HG03045 (cell line): ENCODE measurements at regions not wholly inside any gene's neighbourhood (a gene's known extent, or its start where the extent isn't known, plus 50 kb on each side); places are given as distances from the start of the nearest gene placed in this dataset.
"Not testable (repeated sequence)": the region's sequence is repeated elsewhere in the genome, so short reads cannot be mapped to it uniquely, and the experiment has no call there.

Experiments used
- ATAC-seq: cut with Tn5 transposase; IDR thresholded peaks from one replicate; pipeline ENCODE4 v1.9.1; 2021; ENCODE audit warnings: mild to moderate bottlenecking, moderate library complexity; ENCODE audit not compliant: unreplicated experiment

DNA sequence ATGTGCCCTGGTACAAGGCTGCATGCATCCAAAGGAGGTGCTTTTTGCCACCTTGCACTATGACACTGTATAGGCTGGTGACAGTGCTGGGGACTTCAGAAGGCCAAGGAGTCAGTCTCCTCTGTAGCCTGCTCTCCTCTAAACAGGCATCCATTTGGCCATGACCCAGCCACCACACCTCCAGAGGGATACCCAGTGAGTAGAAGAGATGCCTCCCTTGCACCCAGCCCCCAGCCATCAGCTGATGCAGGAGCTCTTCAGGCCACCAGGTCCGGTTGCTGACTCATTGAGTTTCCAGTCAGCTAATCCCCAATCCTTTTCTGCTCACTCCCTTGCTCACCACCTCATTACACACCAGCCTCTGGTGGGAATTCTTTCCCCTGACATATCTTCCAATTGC lies 99.8 kb downstream of the PJA1 start:
- no peak for ATAC-seq

DNA sequence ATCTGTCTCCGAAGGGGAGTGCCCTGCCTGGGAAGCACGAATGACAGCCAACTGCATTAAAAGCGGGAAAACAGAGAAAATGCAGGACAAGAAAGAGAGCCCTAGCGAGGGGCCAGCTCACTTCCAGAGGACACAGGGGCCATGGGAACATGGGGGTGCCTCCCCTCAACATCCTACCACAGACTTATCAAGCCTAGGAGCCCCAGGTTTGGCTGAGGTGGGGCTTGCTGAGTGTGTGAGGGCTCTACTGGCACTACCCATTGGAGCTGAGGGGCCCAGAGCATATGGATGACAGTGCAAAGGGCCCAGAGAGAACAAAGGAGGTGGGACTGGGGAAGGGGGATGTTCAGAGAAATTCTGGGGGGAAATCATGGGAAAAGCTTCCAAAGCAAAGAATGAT lies 101.8 kb downstream of the PJA1 start:
- ATAC-seq: no peak

DNA sequence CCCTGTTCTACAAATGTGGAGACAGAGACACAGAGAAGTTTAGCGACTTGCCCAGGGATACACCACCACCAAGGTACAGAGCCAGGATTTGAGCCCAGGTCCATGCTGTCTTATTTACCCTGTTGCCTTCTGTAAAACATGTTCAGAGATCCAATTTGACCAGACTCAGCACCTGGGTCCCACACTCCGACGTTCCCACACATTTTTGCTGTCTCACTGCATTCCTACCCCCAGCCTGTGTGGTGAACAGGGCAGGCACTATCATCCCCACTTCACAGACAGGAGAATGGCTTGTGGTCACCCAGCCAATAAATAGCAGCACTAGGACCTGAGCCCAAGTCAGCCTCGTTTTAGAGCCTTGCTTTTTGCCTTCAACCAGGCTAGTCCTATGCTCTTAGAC lies 102.8 kb downstream of the PJA1 start:
- ATAC-seq: no peak

DNA sequence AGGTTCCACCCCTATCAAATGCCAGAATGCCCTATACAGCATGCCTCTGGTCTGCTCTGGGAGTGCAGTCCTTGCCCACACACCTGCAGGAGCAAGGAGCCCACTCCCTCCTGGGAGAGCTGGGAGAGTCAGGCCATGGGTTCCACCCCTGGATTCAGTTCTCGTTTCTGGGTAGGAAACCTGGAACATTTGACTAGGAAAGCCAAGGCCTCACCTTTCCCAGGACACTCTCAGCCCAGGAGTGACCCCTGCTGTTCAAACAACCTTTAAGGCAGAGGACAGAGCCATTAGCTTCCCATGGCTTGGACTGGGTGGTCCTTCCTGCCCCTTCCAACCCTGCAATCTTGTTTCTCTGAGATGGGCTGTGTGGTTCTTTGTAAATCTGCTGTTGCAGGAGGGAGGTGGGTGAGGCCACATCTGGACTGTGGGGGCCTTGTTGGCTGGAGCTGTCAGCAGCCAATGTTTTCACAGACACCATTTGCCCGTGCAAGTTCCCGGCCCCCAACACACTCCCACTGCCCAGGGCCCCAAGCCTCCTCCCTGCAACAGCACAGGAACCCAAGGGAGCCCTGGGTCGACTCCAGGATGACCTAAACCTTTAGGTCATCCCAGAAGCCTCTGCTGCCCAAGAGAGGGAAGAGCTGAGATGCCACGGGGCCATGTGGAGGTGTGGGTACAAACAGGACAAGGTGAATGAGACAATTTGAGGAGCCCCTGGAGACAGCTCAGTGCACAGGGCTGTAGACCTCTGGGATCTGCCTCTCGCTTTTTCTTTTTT lies 104.4 kb downstream of the PJA1 start:
- no peak for ATAC-seq

DNA sequence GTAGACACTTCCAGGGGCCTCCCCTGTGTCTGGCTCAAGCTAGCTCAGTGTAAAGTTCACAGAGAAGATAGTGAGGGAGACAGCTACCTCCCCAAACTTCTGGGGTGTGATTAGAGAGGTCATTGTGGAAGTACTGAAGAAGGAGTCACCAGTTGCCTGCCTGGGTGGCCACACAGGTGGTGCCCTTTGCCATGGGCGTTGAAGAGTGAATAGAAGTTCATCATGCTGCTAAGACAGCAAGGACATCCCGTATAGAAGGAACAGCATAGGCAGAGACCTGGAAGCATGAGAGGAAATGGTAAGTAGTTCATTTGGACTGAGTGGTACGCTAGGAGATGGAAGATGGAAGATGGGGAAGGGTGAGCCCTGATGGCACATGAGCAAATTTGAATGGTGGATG lies 110.1 kb downstream of the PJA1 start:
- no peak for ATAC-seq

DNA sequence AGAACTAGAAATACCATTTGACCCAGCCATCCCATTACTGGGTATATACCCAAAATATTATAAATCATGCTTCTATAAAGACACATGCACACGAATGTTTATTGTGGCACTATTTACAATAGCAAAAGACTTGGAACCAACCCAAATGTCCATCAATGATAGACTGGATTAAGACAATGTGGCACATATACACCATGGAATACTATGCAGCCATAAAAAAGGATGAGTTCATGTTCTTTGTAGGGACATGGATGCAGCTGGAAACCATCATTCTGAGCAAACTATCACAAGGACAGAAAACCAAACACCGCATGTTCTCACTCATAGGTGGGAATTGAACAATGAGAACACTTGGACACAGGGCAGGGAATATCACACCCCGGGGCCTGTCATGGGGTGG lies 110.8 kb downstream of the PJA1 start:
- ATAC-seq: not testable (repeated sequence)

DNA sequence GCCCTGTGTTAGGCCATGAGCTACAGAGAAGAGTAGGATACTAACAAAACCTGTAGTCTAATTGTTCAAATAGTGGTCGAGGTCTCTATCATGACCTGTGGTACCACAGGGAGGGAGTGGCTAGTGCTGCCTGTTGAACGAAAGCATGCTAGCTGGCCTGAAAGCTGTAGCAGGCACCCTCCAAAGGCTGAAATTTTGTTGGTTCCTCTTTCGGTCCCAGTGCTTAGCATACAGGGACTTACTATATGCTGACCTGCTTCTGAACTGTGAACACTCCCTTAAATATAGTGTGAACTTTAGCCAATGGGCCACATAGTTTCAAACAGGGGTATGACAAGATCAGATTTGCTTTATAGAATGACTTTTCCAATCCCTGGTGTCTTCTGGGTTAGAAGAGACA lies 113.4 kb downstream of the PJA1 start:
- ATAC-seq: no peak

DNA sequence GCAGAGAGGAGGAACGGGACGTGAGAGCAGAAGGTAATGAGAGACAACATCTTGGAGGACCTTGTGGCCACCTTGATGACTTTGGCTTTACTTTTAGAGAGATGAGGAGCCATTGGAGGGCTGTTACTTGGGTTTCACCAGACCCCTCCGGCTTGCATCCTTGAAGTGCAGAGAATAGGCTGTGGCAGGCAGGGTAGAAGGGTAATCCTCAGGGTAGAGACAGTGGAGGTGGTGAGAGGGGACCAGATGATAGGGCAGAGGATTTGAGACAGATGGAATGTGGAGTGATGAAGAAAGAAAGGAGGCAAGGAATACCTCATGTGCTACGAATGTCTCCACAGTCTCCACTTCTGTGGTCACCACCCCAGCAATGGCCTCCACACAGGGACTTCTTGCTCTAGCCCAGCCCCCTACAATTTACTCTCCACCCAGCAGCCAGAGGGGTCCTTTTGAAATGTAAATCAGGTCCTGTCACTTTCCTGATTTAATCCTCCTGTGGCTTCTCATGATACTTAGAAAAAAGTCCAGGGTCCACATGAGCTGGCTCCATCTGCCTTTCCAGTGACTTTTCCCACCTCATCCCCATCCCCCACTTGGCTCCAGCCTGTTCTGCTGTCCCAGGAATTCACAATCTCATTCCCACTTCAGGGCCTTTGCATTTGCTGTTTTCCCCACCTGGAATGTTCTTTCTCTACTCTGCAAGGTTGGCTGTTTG lies 115.0 kb downstream of the PJA1 start:
- ATAC-seq: no peak

DNA sequence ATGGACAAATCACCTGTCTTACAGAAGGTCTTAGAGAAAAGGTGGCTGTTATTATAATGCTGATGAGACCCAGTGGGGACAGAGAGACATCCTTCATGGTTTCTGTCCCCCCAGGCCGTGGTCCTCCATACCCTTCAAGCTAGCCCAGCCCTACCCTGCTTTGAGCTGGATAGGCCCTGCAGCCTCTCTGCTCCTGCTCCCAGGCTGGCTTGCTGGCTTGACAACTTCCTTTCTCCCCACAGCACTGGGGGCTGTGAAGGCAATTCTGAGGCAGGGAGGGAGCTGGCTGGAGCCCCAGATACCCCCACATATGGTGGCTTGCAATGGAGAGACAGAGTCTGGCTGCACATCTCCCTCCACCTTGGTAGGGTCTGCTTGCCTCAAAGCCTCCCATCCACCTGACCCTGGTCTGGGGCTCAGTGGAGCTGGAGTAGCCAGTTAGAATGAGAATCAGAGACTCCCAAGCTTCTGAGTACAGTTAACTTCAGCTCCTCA lies 118.2 kb downstream of the PJA1 start:
- no peak for ATAC-seq

DNA sequence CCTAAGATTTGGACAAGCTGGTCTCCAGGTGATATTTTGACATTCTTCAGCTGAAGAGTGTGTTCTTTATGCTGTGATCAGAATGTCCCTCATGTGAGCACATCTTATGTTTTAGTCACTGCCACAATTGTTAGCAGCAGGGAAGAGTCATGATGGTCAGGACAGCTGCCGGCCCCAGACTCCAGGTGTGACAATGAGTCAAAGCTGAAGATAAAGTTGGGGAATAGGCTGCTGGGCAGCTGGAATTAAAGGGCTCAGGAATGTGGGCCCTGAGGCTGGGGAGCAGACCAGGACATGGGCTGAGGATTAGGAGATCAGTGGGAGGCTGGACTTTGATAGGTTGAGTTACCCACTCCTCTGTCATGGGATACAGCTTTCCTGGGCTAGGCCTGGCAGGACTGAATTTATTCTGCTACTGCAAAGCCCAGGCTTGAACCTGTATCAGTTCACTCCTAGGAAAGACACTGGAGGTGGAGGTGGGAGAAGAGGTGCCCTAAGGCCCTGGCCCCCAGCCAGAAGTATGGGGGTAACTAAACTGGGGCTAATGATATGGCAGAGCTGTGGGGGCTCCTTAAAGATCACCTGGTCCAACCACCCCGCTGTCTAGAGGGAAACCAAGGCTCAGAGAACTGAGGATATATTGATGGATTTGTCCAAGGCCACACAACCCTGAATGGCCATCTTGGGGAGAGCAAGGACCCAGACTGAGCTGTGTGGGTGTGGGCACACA lies 119.5 kb downstream of the PJA1 start:
- ATAC-seq: no peak

DNA sequence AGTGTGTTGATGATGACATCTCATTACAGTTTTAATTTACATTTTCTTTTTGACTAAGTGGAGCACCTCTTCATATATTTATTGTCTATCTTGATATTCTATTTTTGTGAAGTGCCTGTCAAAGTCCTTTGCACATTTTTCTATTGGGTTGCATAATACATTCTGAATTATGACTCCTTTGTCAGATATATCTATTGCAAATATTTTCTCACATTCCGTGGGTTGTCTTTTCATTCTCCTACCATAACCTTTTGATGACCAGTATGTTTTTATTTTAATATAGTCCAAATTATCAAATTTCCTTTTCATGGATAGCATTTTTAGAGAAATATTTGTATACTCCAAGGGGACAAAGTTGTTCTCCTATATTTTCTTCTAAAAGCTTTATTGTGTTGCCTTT lies 126.4 kb downstream of the PJA1 start:
- no peak for ATAC-seq

DNA sequence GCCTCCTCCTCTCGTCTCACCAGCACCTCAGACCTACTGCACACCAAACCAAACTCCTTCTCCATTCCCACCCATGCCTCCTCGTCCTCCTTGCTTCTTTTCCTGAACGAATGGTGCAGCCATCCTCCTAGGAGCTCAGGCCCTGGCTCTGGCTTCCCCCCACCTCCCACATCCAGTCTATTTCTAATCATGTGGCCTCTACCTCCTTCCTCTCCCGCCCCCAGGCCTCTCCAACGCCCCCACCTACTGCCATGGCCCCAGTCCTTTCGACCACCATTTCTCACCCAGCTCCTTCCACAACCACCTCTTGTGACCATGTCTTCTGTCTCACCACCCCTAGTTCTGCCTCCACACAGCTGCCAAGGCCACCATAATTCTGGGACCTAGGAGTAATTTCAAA lies 127.1 kb downstream of the PJA1 start:
- no peak for ATAC-seq

DNA sequence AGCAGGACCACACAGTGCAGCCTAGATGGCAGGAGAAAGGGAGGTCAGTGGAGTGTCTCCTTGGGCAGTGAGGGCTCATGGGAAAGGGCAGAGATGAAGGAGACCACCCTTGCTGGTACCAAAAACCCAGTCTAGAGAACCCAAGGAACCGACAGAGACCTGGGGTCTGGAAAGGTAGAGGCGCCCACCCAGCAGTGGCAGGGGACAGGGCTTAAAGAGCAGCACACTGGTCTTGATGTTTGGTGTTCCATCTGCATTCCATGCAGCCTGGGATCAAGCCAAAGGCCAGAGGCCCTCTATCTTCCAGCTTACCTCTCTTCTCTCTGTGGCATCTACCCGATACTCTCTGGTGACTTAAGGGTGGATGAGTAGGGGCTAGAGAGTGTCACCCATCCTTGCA lies 127.5 kb downstream of the PJA1 start:
- no peak for ATAC-seq

DNA sequence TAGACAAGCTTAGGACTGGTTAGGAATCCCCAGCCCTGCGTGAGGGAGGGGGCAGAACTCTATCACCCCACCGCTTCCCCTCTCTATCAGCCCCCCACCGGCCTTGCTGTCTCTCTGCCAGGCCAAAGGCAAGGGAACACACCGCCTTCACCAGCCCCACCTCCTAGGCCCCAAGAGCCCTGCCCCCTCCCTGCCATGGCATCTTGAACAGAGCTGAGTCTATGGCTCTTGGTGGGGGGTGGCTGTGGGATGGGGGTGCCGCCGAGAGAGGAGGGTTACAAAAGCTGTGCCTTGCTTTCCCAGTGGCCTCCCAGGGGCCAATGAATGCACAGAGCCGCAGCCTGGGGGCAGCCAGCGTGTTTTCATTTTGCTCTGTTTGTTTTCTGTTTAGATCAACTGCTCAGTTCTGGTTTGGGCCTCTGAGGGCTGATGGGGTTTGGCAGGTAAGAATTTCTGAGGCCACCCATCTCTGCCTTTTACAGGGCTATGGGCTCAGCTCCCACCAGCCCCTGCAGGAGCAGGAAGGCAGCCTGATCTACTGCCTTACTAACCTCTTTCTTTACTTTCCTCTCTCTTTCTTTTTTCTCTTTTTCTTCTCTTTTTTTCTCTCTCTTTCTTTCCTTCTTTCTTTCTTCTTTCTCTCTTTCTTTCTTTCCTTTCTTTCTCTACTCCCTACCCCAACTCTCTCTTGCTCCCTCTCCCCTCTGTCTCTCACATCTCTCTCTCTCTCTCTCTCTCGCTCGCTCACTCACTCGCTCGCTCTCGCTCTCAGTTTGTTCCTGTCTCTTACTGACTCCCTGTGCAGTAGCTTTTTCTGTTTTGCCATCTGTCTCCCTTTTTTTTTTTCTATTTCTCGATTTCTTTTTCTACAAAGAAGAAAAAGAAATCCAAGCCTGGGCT lies 128.3 kb downstream of the PJA1 start:
- no peak for ATAC-seq

DNA sequence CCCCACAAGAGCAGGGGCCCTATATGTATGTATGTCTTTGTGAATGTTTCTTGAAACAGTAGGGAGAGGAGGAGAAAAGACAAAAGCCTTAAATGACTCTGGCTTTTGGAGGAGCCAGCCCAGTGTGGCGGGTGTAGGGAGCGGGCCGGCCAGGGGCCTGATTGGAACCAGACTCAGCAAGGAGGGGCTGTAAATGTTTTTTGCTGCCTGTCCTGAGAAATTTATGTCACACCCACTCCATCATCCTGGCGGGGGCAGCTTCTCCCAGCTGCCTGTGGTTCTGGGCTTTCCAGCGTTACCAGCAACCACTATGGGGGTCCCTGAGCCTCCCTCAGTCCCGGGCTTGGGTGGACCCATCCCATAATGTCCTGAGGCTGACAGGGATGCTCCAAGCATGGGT lies 130.8 kb downstream of the PJA1 start:
- ATAC-seq: no peak

DNA sequence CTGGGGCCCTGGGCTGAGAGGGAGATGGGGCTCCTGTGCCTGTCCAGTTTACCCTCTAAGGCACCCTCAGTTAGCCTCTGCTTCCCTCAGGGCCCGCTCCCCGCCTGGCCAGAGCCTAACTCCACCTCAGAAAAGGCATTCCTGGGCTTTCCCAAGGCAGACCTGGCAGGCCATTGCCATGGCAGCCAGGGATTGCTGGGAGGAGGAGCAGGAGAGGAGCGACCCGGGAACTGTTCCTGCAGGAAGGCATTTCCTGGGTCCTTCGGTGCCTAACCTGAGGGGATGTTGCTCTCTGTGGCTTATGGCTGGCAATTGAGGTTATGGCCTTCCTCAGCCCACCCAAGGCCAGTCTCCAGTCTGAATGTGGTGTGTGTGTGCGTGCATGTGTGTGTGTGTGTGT lies 131.3 kb downstream of the PJA1 start:
- no peak for ATAC-seq

DNA sequence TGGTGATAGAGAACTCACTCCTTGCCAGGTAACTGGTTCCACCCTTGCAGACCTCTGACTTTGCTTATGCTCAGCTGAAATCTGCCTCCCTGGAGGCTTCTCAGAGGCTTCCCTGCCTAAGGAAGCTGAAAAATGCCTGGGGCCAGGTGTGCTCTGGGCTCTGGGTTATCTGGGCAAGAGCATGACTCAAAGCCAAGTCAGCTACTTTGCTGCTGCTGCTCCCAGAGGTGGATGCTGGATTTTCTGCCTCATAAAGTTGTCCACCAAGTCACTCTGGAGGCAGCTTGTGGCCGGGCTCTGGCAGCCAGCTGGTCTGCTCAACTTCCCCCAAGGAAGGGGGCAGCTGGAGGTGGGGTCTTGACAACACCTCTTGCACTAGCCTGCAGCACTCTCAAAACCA lies 132.7 kb downstream of the PJA1 start:
- no peak for ATAC-seq

DNA sequence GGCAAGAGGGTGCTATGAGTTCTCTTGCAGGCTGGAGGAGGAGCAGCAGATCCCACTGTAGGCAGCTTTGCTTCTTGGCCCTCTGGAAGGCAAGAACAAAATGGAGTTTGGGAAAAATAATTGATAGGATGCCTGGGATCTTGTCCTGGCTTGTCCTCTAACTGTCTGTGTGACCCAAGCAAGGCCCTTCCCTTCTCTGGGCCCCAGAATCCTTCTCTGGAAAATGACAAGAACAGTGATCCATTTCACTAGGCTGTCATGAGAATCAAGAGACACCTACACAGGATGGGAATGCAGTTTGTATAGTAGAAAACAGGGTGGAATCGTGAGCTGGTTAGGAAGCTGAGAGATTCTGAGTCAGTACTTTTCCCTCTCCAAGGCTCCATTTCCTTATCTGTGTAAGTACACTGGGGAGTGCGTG lies 133.3 kb downstream of the PJA1 start:
- no peak for ATAC-seq

DNA sequence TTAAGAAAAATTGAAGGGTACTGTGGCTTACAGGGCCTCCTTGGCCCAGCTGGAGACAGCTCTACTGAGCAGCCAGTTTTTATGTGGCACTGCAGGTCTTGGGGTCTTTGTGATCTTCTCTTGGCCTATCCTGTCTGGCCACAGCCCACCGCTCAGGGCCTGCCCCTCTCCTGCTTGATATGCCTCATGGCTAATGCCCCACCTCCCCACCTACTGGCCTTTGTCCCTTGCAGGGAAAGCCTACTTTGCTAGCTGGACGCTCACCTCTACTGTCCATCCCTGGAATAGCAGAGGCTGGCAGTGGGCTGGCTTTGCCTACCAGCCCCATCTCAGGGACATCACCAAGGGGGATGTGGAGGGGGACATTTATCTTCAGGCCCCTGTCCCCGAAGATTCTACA lies 134.1 kb downstream of the PJA1 start:
- ATAC-seq: no peak

DNA sequence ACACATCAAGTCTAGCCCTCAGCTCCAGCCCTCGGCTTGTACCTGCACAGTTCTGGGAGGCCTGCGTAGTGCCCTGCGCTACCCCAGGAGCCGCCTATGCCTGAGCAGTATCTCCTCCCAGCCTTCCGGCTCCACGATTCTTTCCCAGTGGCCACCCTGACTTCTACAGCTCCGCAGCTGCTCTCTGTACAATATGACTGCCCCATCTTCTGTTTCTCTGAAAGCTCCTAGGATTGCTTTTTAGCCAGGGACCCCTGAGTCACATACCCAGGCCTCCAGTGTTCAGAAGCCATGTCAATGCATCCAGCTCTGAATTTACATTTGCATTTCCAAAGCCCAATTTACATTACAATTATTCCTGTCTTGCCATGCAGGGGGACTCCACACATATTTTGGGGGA lies 135.5 kb downstream of the PJA1 start:
- no peak for ATAC-seq

DNA sequence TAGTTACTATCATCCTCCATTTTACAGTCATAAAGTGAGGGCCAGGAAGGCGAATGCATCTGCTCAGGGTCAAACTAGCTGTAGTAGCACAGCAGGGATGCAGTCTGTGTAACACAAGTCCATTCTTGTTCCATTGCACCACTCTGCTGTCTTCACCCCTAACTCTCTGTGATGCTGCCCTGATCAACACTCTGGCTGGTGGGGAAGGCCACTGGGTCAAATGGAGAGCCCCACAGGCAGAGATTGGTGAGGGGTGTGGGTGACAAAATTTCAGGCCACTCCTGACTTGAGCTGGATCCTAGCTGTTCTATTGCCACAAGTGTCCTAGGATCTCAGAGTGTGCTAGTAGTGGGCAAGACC lies 136.5 kb downstream of the PJA1 start:
- no peak for ATAC-seq
